Urinary bladder (tissue), 3 donors: ENCODE measurements at regions not wholly inside any gene's neighbourhood (a gene's known extent, or its start where the extent isn't known, plus 50 kb on each side); places are given as distances from the start of the nearest gene placed in this dataset.
"Not testable (repeated sequence)": the region's sequence is repeated elsewhere in the genome, so short reads cannot be mapped to it uniquely, and the experiment has no call there.

Experiments
- DNase-seq: peaks from one replicate; pipeline ENCODE4 v3.0.0-alpha.2; 2015; ENCODE audit errors: extremely low spot score
- H3K27ac ChIP-seq: one replicate; pipeline ENCODE4 v1.5.1; 2013; ENCODE audit warnings: low read depth, mild to moderate bottlenecking, moderate library complexity
- H3K36me3 ChIP-seq: one replicate; pipeline ENCODE4 v1.6.1; 2013; ENCODE audit warnings: mild to moderate bottlenecking, moderate library complexity; ENCODE audit not compliant: insufficient read depth
- H3K4me1 ChIP-seq: one replicate; pipeline ENCODE4 v1.6.1; 2013; ENCODE audit warnings: mild to moderate bottlenecking, moderate library complexity; ENCODE audit not compliant: insufficient read depth
- H3K4me3 ChIP-seq: one replicate; pipeline ENCODE4 v1.5.1; 2013; ENCODE audit warnings: low read depth, low read length
- WGBS: extraction: QIAGEN DNeasy Blood & Tissue Kit; methylation state at CpG from one replicate; pipeline ENCODE4 v1.1.7; 2013; 5-methylcytosine and 5-hydroxymethylcytosine counted together
- donor health status: healthy with polysubstance abuse.
- donor health status: healthy.

DNA sequence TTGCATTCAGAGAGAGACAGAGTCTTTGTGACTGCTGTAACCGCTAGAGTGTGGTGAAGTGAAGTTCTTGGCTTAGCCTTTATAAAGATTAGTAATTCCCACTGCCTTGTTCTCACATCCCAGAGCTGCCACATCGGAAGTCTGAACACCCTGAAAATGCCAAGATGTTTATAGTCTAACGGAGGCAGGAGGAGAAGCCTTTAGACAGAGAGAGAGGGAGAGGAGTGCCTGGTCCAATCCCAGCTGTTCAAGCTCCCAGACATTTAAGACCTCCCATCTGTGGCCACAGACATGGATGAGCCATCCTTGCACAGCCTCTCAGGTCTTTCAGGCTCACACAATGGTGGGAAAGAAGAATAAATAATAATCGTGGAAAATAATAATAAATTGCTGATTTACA is 1422.8 kb upstream of the EYS start:
- Histone ChIP-seq H3K36me3 (no peaks in the 10 kb centered on the region), H3K4me3 (no peak overlapping the region), H3K4me1 (no peaks in the 10 kb centered on the region), H3K27ac (no peak overlapping the region)
- no peak for DNase-seq
- 42% methylated on average over 4 of the region's 4 CpGs for WGBS

GRCh38 chr6:67127041-67127440 is 1420.0 kb upstream of the EYS start:
- H3K27ac ChIP-seq = no peak overlapping the region
- WGBS = 12% methylated on average over 1 of the region's 1 CpG

GRCh38 chr6:67121115-67121514 is 1414.1 kb upstream of the EYS start:
- 86% methylated on average over 3 of the region's 3 CpGs for WGBS
- Histone ChIP-seq H3K4me1 (no peaks in the 10 kb centered on the region), H3K4me3 (no peak overlapping the region), H3K36me3 (no peaks in the 10 kb centered on the region), H3K27ac (no peak overlapping the region)
- no peak for DNase-seq

More at GRCh38 chr6:67127041-67127440, 1420.0 kb upstream of the EYS start:
- H3K4me1 ChIP-seq = no peaks in the 10 kb centered on the region
- H3K4me3 ChIP-seq = no peak overlapping the region
- DNase-seq = no peak
- no peaks in the 10 kb centered on the region for H3K36me3 ChIP-seq

GRCh38 chr6:67112120-67112519 is 1405.1 kb upstream of the EYS start:
- WGBS = 48% methylated on average over 5 of the region's 5 CpGs
- no peaks in the 10 kb centered on the region for H3K36me3 ChIP-seq
- DNase-seq = no peak

GRCh38 chr6:67102743-67103142 is 1395.7 kb upstream of the EYS start:
- Histone ChIP-seq H3K36me3 (no peaks in the 10 kb centered on the region), H3K27ac (no peak overlapping the region), H3K4me1 (no peaks in the 10 kb centered on the region), H3K4me3 (no peak overlapping the region)
- 72% methylated on average over 1 of the region's 1 CpG for WGBS
- no peak for DNase-seq

More at GRCh38 chr6:67112120-67112519, 1405.1 kb upstream of the EYS start:
- Histone ChIP-seq H3K27ac (no peak overlapping the region), H3K4me3 (no peak overlapping the region), H3K4me1 (no peaks in the 10 kb centered on the region)

DNA sequence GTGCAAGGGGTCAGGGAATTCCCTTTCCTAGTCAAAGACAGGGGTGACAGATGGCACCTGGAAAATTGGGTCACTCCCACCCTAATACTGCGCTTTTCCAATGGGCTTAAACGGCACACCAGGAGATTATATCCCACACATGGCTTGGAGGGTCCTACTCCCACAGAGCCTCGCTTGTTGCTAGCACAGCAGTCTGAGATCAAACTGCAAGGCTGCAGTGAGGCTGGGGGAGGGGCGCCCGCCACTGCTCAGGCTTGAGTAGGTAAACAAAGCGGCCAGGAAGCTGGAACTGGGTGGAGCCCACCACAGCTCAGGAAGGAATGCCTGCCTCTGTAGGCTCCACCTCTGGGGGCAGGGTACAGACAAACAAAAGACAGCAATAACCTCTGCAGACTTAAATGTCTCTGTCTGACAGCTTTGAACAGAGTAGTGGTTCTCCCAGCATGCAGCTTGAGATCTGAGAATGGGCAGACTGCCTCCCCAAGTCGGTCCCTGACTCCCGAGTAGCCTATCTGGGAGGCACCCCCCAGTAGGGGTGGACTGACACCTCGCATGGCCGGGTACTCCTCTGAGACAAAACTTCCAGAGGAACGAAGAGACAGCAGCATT is 1388.7 kb upstream of the EYS start:
- 92% methylated on average over 10 of the region's 11 CpGs for WGBS
- H3K27ac ChIP-seq, DNase-seq, H3K4me3 ChIP-seq, H3K4me1 ChIP-seq, H3K36me3 ChIP-seq: not testable (repeated sequence)

DNA sequence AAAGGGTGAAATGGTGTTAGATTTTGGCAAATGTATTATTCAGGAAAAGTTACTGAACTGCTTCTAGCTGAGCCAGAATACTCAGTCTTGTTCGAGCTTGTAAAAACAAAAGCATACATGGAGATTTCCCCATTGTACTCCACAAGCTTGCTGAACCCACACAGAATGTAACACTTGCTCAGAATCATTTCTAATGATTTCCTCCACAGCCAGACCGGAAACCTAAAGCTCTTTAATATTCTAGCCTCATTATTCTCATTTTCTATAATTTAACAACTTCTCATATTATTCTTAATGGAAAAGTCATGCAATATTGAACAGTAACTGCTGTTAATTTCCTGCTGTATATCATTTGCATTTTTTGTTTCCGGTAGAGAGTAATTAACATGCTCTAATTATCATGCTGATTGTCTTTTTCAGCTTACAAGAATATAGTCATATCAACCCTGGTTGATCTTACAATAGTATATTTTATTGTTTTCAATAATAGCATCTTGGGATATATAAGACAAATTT is 1387.5 kb upstream of the EYS start:
- Histone ChIP-seq H3K36me3 (no peaks in the 10 kb centered on the region), H3K4me1 (no peaks in the 10 kb centered on the region), H3K27ac (no peak overlapping the region), H3K4me3 (no peak overlapping the region)
- DNase-seq = no peak
- WGBS = 75% methylated on average over 3 of the region's 3 CpGs

DNA sequence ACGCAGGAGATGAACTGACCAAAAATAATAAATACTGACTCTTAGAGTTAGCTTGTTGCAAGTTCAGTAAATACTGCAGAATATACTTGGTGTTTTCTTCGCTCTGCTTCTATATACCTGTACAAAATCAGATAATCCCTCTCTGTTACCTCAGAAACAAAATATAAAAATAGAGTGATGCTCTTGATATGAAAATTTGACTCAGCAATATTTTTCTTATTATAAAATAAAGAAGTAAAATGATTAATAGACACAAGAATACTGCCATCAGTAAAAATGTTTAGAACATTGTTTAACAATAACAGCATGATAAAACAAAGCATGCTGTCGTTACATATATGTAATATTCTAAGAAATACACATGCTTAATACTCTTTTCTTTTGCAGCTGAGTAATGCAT is 1366.9 kb upstream of the EYS start:
- no peak overlapping the region for H3K4me3 ChIP-seq
- no peak for DNase-seq
- no peaks in the 10 kb centered on the region for H3K4me1 ChIP-seq
- WGBS = 67% methylated on average over 3 of the region's 3 CpGs
- no peaks in the 10 kb centered on the region for H3K36me3 ChIP-seq
- no peak overlapping the region for H3K27ac ChIP-seq

- WGBS = 92% methylated on average over 2 of the region's 2 CpGs
- H3K27ac ChIP-seq = no peak overlapping the region
- H3K36me3 ChIP-seq = no peaks in the 10 kb centered on the region
- H3K4me1 ChIP-seq = no peaks in the 10 kb centered on the region
- H3K4me3 ChIP-seq = no peak overlapping the region
- no peak for DNase-seq
Observed at GRCh38 chr6:67068781-67069180, 1361.8 kb upstream of the EYS start.

DNA sequence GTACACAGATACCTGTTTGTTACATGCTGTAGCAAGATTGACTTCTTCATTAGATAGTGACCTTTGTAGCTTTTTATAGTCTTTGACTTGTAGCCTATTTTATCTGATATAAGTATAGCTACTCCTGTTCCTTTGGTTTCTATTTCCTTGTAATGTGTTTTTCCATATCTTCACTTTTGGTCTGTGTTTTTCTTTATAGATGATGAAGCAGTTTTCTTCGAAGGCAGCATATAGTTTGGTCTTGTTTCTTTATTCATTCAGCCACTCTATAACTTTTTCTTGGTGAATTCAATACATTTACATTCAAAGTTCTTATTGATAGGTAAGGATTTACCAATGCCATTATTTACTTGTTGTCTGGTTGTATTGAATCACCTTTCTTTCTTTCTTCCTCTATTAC is 1357.3 kb upstream of the EYS start:
- no peak for DNase-seq
- H3K27ac ChIP-seq = no peak overlapping the region
- WGBS = 91% methylated on average over 1 of the region's 1 CpG
- H3K4me1 ChIP-seq = no peaks in the 10 kb centered on the region
- H3K4me3 ChIP-seq = no peak overlapping the region
- no peaks in the 10 kb centered on the region for H3K36me3 ChIP-seq

- no peaks in the 10 kb centered on the region for H3K36me3 ChIP-seq
- H3K4me1 ChIP-seq = no peaks in the 10 kb centered on the region
- no peak overlapping the region for H3K4me3 ChIP-seq
- 30% methylated on average over 1 of the region's 1 CpG for WGBS
- DNase-seq = no peak
- no peak overlapping the region for H3K27ac ChIP-seq
Observed at GRCh38 chr6:67047996-67048395, 1341.0 kb upstream of the EYS start.

DNA sequence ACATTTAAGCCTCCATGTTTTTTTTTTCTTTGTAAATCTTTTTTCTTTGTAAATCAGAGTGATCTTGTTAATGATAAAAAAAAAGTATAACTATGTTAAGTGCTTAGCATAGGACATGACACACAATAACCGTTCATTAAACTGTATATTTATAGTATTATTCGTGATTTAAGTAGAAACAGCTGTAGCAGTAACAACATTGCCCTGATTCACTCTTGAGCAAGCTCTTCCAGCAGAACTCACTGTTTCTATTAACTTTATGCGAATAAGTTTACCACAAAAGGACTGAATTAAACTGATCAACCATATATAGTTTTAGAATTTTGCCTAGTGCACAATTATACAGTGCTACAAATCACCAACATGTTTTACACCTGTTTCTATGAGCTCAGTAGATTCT is 1338.0 kb upstream of the EYS start:
- no peak for DNase-seq
- H3K4me3 ChIP-seq = no peak overlapping the region
- 53% methylated on average over 3 of the region's 3 CpGs for WGBS

DNA sequence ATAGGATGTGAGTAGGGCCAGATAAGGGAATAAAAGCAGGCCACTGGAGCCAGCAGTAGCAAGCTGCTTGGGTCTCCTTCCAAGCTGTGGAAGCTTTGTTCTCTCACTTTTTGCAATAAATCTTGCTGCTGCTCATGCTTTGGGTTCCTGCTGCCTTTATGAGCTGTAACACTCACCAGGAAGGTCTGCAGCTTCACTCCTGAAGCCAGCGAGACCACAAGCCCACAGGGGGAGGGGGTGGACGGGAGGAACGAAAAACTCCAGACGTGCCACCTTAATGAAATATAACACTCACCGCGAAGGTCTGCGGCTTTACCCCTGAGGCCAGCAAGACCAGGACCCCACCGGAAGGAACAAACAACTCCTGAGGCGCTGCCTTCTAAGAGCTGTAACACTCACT is 1324.4 kb upstream of the EYS start:
- Histone ChIP-seq H3K27ac (no peak overlapping the region), H3K4me1 (no peaks in the 10 kb centered on the region), H3K4me3 (no peak overlapping the region), H3K36me3 (no peaks in the 10 kb centered on the region)
- 71% methylated on average over 9 of the region's 9 CpGs for WGBS
- no peak for DNase-seq

More for the DNA sequence above, 1338.0 kb upstream of the EYS start:
- Histone ChIP-seq H3K36me3 (no peaks in the 10 kb centered on the region), H3K4me1 (no peaks in the 10 kb centered on the region), H3K27ac (no peak overlapping the region)

GRCh38 chr6:67030861-67031260 is 1323.8 kb upstream of the EYS start:
- H3K4me1 ChIP-seq = no peaks in the 10 kb centered on the region
- DNase-seq = no peak
- H3K27ac ChIP-seq = no peak overlapping the region
- WGBS = 98% methylated on average over 19 of the region's 19 CpGs
- no peak overlapping the region for H3K4me3 ChIP-seq
- H3K36me3 ChIP-seq = no peaks in the 10 kb centered on the region
